DMS 273 (cell line): ENCODE measurements at regions not wholly inside any gene's neighbourhood (a gene's known extent, or its start where the extent isn't known, plus 50 kb on each side); places are given as distances from the start of the nearest gene placed in this dataset.

Source experiments
- DNase-seq: peaks from one replicate; lab custom pipeline; 2025; ENCODE audit not compliant: unreplicated experiment; lab: John Stamatoyannopoulos, UW

- DNase-seq: no peak
These were observed 629.1 kb downstream of the RWDD3 start for GRCh38 chr1:95863086-95863485.

- no peak for DNase-seq
These were observed 631.8 kb downstream of the RWDD3 start for GRCh38 chr1:95865769-95866168.

GRCh38 chr1:95876276-95876675 is 642.3 kb downstream of the RWDD3 start:
- DNase-seq: no peak

- DNase-seq: no peak
These were observed 645.6 kb downstream of the RWDD3 start for GRCh38 chr1:95879498-95880050.

- peak; percentile 83 for DNase-seq
These were observed 655.0 kb downstream of the RWDD3 start for GRCh38 chr1:95888941-95889390.

- DNase-seq: peak; percentile 43
These were observed 655.4 kb downstream of the RWDD3 start for GRCh38 chr1:95889400-95889799.

GRCh38 chr1:95893921-95894320 is 659.9 kb downstream of the RWDD3 start:
- no peak for DNase-seq

GRCh38 chr1:95903060-95903459 is 669.0 kb downstream of the RWDD3 start:
- no peak for DNase-seq

- no peak for DNase-seq
These were observed 671.9 kb downstream of the RWDD3 start for GRCh38 chr1:95905818-95906395.

- DNase-seq: peak; percentile 5
These were observed 677.7 kb downstream of the RWDD3 start for GRCh38 chr1:95911739-95912138.

- DNase-seq: peak; percentile 21
These were observed 682.6 kb downstream of the RWDD3 start for GRCh38 chr1:95916616-95917015.

GRCh38 chr1:95924684-95925083 is 690.7 kb downstream of the RWDD3 start:
- DNase-seq: no peak

- no peak for DNase-seq
These were observed 692.3 kb downstream of the RWDD3 start for GRCh38 chr1:95926331-95926730.

GRCh38 chr1:95927061-95927460 is 693.1 kb downstream of the RWDD3 start:
- no peak for DNase-seq

- no peak for DNase-seq
These were observed 701.7 kb downstream of the RWDD3 start for GRCh38 chr1:95935719-95936118.

GRCh38 chr1:95941121-95941798 is 707.2 kb downstream of the RWDD3 start:
- no peak for DNase-seq

- DNase-seq: no peak
These were observed 714.0 kb downstream of the RWDD3 start for GRCh38 chr1:95948023-95948422.

- DNase-seq: no peak
These were observed 717.5 kb downstream of the RWDD3 start for GRCh38 chr1:95951371-95952102.

- DNase-seq: peak; percentile 38
These were observed 719.0 kb downstream of the RWDD3 start for GRCh38 chr1:95953015-95953414.

- no peak for DNase-seq
These were observed 720.6 kb downstream of the RWDD3 start for GRCh38 chr1:95954585-95954984.

- DNase-seq: no peak
These were observed 722.2 kb downstream of the RWDD3 start for GRCh38 chr1:95956215-95956614.

- DNase-seq: no peak
These were observed 723.7 kb downstream of the RWDD3 start for GRCh38 chr1:95957748-95958147.
